Sigmoid colon (tissue), 3 donors: ENCODE measurements at regions not wholly inside any gene's neighbourhood (a gene's known extent, or its start where the extent isn't known, plus 50 kb on each side); places are given as distances from the start of the nearest gene placed in this dataset.

Source experiments
- CTCF ChIP-seq, 4 experiments: fragments of 450-650 bp in 3 of 4; fragments of 200-600 bp in 1 of 4; IDR thresholded peaks; one replicate each; pipeline ENCODE4 v1.5.1; 2016 to 2019; ENCODE audit warnings: antibody characterized with exemption in 4 of 4, mild to moderate bottlenecking in 3 of 4, moderate library complexity in 2 of 4
- POLR2A ChIP-seq, 2 donors: fragments of 450-650 bp; IDR thresholded peaks; one replicate each; pipeline ENCODE4 v1.6.1; 2016; ENCODE audit warnings: antibody characterized with exemption in 2 of 2, mild to moderate bottlenecking in 2 of 2, moderate library complexity in 2 of 2

- no peak for TF ChIP-seq POLR2A (IDR thresholded peaks at IDR 0.05)
- TF ChIP-seq CTCF (IDR thresholded peaks at IDR 0.05), result no peak
These were observed 259.9 kb upstream of the ATP11B start for GRCh38 chr3:182533394-182533793.
